Sciatic nerve (tissue), 2 donors: ENCODE measurements at regions not wholly inside any gene's neighbourhood (a gene's known extent, or its start where the extent isn't known, plus 50 kb on each side); places are given as distances from the start of the nearest gene placed in this dataset.

ENCODE experiments used
- ATAC-seq: fragments of 200-7000 bp; cut with Tn5 transposase; one replicate; pipeline ENCODE4 v1.9.1; 2020; ENCODE audit warnings: mild to moderate bottlenecking, moderate library complexity
- DNase-seq: peaks from one replicate; pipeline ENCODE4 v3.0.0-alpha.2; 2020; ENCODE audit warnings: low spot score
- intact Hi-C: fragments of 100-400 bp; cut with DNase I; formaldehyde crosslinking; loops from one replicate; pipeline ENCODE4 v1.14.2; 2022
- donor health status: DM: no; HTN: no; CAD: no.
- donor health status: DM: no; HTN: no; CAD: no.

GRCh38 chr6:93829009-93829408, 409.6 kb upstream of the EPHA7 start:
- intact Hi-C loops: no loop called here
- DNase-seq (no peak), ATAC-seq (no peak)

GRCh38 chr6:93828553-93828952, 409.2 kb upstream of the EPHA7 start:
- ATAC-seq (no peak), DNase-seq (no peak)
- intact Hi-C loops: no loop called here

GRCh38 chr6:93827728-93828127, 408.4 kb upstream of the EPHA7 start:
- ATAC-seq (no peak), DNase-seq (no peak)
- intact Hi-C loops: no loop called here

- intact Hi-C loops: no loop called here
- no peak for DNase-seq
- no peak for ATAC-seq
Measured at GRCh38 chr6:93825950-93826349, 406.6 kb upstream of the EPHA7 start.

GRCh38 chr6:93823489-93823888, 404.1 kb upstream of the EPHA7 start:
- ATAC-seq (no peak), DNase-seq (no peak)
- intact Hi-C loops: no loop called here

- intact Hi-C loops: no loop called here
- DNase-seq (no peak), ATAC-seq (no peak)
Measured at GRCh38 chr6:93822434-93823265, 403.3 kb upstream of the EPHA7 start.

GRCh38 chr6:93821953-93822352, 402.6 kb upstream of the EPHA7 start:
- intact Hi-C loops: no loop called here
- ATAC-seq: no peak
- no peak for DNase-seq

- intact Hi-C loops: no loop called here
- DNase-seq: no peak
- ATAC-seq: no peak
Measured at GRCh38 chr6:93820465-93821082, 401.2 kb upstream of the EPHA7 start.

- ATAC-seq (no peak), DNase-seq (no peak)
- intact Hi-C loops: no loop called here
Measured at GRCh38 chr6:93819189-93819588, 399.8 kb upstream of the EPHA7 start.

- ATAC-seq (no peak), DNase-seq (no peak)
- intact Hi-C loops: no loop called here
Measured at GRCh38 chr6:93817937-93818336, 398.6 kb upstream of the EPHA7 start.

GRCh38 chr6:93806409-93807270, 387.3 kb upstream of the EPHA7 start:
- DNase-seq (no peak), ATAC-seq (no peak)
- intact Hi-C loops: no loop called here

- DNase-seq (no peak), ATAC-seq (no peak)
- intact Hi-C loops: no loop called here
Measured at GRCh38 chr6:93801101-93801847, 381.9 kb upstream of the EPHA7 start.

- ATAC-seq (no peak), DNase-seq (no peak)
- intact Hi-C loops: no loop called here
Measured at GRCh38 chr6:93799226-93799625, 379.9 kb upstream of the EPHA7 start.

GRCh38 chr6:93794166-93794565, 374.8 kb upstream of the EPHA7 start:
- intact Hi-C loops: no loop called here
- DNase-seq (no peak), ATAC-seq (no peak)

- ATAC-seq (no peak), DNase-seq (no peak)
- intact Hi-C loops: no loop called here
Measured at GRCh38 chr6:93792746-93793145, 373.4 kb upstream of the EPHA7 start.

- ATAC-seq (no peak), DNase-seq (no peak)
- intact Hi-C loops: no loop called here
Measured at GRCh38 chr6:93790981-93791380, 371.6 kb upstream of the EPHA7 start.

GRCh38 chr6:93789532-93789931, 370.2 kb upstream of the EPHA7 start:
- ATAC-seq: peak; percentile 82
- intact Hi-C loops: no loop called here

GRCh38 chr6:93787841-93788240, 368.5 kb upstream of the EPHA7 start:
- intact Hi-C loops: no loop called here
- ATAC-seq (no peak), DNase-seq (no peak)

More at GRCh38 chr6:93789532-93789931, 370.2 kb upstream of the EPHA7 start:
- DNase-seq: no peak
